Endothelial cell (in vitro differentiated cells): ENCODE measurements at regions not wholly inside any gene's neighbourhood (a gene's known extent, or its start where the extent isn't known, plus 50 kb on each side); places are given as distances from the start of the nearest gene placed in this dataset.

Experiments
- DNase-seq: peaks from one replicate; pipeline ENCODE4 v3.0.0; 2021; ENCODE audit warnings: low spot score
- H3K27ac Mint-ChIP-seq: one replicate; pipeline ENCODE4 v1.8.0; 2021; ENCODE audit warnings: mixed read lengths, inconsistent platforms; ENCODE audit not compliant: unreplicated experiment
- H3K27me3 Mint-ChIP-seq: one replicate; pipeline ENCODE4 v1.8.0; 2021; ENCODE audit warnings: mild to moderate bottlenecking, moderate library complexity, mixed read lengths, inconsistent platforms; ENCODE audit not compliant: unreplicated experiment
- H3K36me3 Mint-ChIP-seq: one replicate; pipeline ENCODE4 v1.8.0; 2021; ENCODE audit warnings: mild to moderate bottlenecking, low read depth, mixed read lengths, inconsistent platforms; ENCODE audit not compliant: unreplicated experiment
- H3K4me1 Mint-ChIP-seq: one replicate; pipeline ENCODE4 v1.8.0; 2021; ENCODE audit warnings: mild to moderate bottlenecking, mixed read lengths, inconsistent platforms; ENCODE audit not compliant: unreplicated experiment
- H3K4me3 Mint-ChIP-seq: one replicate; pipeline ENCODE4 v1.8.0; 2021; ENCODE audit warnings: mild to moderate bottlenecking, mixed read lengths, inconsistent platforms; ENCODE audit not compliant: unreplicated experiment
- H3K9me3 Mint-ChIP-seq: one replicate; pipeline ENCODE4 v1.8.0; 2021; ENCODE audit warnings: mixed read lengths, inconsistent platforms; ENCODE audit not compliant: unreplicated experiment
- TF ChIP-seq, protein P1 (sequence below): fragments of 200-600 bp; sonication (generic); IDR thresholded peaks from one replicate; pipeline ENCODE4 v1.5.0; 2021; ENCODE audit warnings: antibody characterized with exemption; ENCODE audit not compliant: unreplicated experiment

DNA sequence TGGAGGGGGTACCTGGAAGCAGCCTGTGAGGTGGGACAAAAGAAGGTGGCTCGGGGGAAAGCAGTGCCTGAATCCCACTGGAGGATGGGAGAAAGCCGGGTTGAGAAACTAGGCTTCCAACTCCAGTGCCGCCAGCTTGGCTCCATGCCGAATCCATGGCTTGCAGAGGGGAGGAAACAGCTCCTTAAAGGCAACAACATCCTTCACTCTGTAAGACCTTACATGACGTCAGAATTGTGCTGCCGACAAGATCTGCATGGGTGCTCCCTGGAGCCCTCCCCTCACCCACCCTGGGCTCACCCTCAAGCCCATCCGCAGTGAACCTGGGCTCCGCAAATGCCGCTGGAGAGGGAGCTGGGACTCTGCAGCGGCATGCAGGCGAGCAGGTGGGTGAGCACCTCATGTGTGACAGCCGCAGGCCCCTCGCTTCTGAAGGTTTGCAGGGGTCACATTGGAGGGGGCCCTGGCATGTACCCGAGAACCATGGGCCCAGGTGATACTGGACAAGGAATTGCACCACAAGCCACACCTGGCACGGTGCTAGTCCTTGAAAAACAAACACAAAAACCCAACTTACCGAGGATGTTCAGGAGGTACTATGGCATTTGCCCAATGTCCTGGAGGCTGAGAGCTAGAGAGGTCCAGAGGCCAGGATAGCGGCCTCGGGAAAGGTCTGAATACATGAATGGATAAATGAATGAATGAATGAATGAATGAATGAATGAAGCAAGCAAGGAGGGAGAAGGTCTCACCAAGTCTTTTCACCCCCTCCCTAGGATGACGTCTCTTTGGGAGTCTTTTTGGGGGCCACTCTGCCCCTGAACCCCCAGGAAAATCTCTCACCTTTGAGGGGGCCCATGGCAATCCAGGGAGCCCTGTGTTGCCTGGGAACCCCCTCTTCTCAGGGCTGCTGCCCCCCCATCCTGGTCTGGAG is 238.6 kb upstream of the SHH start:
- no peak overlapping the region for H3K4me3 Mint-ChIP-seq
- peaks cover 11% of the 10 kb centered on the region for H3K27me3 Mint-ChIP-seq
- no peaks in the 10 kb centered on the region for H3K36me3 Mint-ChIP-seq
- no peaks in the 10 kb centered on the region for H3K9me3 Mint-ChIP-seq
- no peak overlapping the region for H3K27ac Mint-ChIP-seq
- no peak for DNase-seq
- no peaks in the 10 kb centered on the region for H3K4me1 Mint-ChIP-seq
- TF ChIP-seq, protein P1, sequence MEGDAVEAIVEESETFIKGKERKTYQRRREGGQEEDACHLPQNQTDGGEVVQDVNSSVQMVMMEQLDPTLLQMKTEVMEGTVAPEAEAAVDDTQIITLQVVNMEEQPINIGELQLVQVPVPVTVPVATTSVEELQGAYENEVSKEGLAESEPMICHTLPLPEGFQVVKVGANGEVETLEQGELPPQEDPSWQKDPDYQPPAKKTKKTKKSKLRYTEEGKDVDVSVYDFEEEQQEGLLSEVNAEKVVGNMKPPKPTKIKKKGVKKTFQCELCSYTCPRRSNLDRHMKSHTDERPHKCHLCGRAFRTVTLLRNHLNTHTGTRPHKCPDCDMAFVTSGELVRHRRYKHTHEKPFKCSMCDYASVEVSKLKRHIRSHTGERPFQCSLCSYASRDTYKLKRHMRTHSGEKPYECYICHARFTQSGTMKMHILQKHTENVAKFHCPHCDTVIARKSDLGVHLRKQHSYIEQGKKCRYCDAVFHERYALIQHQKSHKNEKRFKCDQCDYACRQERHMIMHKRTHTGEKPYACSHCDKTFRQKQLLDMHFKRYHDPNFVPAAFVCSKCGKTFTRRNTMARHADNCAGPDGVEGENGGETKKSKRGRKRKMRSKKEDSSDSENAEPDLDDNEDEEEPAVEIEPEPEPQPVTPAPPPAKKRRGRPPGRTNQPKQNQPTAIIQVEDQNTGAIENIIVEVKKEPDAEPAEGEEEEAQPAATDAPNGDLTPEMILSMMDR: no peak

- H3K4me3 Mint-ChIP-seq: no peak overlapping the region
- peaks cover 8% of the 10 kb centered on the region for H3K27me3 Mint-ChIP-seq
- H3K9me3 Mint-ChIP-seq: no peaks in the 10 kb centered on the region
- H3K27ac Mint-ChIP-seq: no peak overlapping the region
- DNase-seq: no peak
- TF ChIP-seq, protein P1: no peak
- H3K4me1 Mint-ChIP-seq: no peaks in the 10 kb centered on the region
- H3K36me3 Mint-ChIP-seq: no peaks in the 10 kb centered on the region
These were observed 237.1 kb upstream of the SHH start for GRCh38 chr7:156049366-156049765.

GRCh38 chr7:156046031-156046560 is 233.8 kb upstream of the SHH start:
- no peak for DNase-seq

DNA sequence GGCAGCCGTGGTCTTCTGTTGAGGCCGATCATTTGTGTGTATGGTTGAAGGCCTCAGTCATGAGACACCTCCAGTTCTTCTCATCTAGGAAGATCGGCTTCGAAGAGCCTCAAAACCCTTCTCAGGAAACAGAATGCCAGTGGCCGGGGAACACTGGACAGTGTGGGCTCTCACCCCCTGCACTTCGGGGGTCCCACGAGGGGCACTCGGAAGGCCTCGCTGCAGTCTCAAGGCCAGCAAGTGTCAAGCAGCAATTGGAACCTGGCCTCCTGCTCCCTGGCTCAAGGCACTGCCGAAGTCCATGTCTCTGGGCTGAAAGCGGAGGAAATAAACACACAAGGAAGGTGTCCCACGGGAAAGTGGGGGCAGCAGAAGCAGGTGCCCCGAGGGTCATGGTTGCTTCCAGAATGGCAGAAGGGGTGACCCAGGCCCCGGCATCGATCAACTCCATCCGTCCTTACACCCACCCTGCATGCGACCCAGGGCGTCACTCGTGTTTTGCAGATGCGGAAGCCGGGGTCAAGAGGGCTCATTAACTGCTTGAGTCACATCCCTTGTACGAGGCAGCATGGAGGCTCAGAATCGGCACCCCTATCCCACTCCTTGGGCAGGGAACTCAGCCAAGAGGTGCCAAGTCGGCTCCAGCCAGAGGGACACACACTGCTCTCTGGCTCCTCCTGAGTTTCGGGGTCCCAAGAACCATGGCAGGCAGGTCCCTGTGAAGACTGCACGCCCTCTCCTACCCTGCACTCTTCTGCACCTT is 231.3 kb upstream of the SHH start:
- no peaks in the 10 kb centered on the region for H3K27me3 Mint-ChIP-seq
- no peak for DNase-seq
- no peak overlapping the region for H3K27ac Mint-ChIP-seq
- TF ChIP-seq, protein P1: no peak
- H3K36me3 Mint-ChIP-seq: no peaks in the 10 kb centered on the region
- no peak overlapping the region for H3K4me3 Mint-ChIP-seq
- no peaks in the 10 kb centered on the region for H3K4me1 Mint-ChIP-seq
- H3K9me3 Mint-ChIP-seq: no peaks in the 10 kb centered on the region

More at GRCh38 chr7:156046031-156046560, 233.8 kb upstream of the SHH start:
- TF ChIP-seq, protein P1: no peak
- Mint-ChIP-seq H3K4me3 (no peak overlapping the region), H3K4me1 (no peaks in the 10 kb centered on the region), H3K27ac (no peak overlapping the region), H3K9me3 (no peaks in the 10 kb centered on the region), H3K36me3 (no peaks in the 10 kb centered on the region), H3K27me3 (peaks cover 1% of the 10 kb centered on the region)
